GM18861 (cell line): ENCODE measurements at regions not wholly inside any gene's neighbourhood (a gene's known extent, or its start where the extent isn't known, plus 50 kb on each side); places are given as distances from the start of the nearest gene placed in this dataset.

Experiments used
- ATAC-seq: cut with Tn5 transposase; IDR thresholded peaks from one replicate; pipeline ENCODE4 v1.9.1; 2021; ENCODE audit not compliant: unreplicated experiment

DNA sequence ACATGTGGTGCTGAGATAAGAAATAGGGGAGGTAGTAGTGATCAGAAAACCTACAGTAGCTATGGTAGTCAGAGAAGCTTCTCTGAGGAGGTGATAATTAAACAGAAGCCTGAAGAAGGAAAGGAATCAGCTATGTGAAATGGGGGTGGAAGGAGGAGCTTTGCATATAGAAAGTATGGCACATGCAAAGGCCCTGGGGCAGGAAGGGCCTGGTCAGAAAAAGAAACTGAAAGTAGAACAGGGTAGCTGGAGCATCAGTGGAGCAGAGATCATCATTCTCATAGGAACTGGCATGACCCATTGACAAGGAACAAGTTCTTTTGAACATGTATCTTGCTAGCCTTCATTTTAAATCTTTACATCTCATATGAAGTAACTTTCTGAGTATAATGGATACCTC, 80.7 kb upstream of the ADRA1B start:
- ATAC-seq, result no peak

- ATAC-seq, result no peak
These were observed 79.6 kb upstream of the ADRA1B start for GRCh38 chr5:159836691-159837090.

DNA sequence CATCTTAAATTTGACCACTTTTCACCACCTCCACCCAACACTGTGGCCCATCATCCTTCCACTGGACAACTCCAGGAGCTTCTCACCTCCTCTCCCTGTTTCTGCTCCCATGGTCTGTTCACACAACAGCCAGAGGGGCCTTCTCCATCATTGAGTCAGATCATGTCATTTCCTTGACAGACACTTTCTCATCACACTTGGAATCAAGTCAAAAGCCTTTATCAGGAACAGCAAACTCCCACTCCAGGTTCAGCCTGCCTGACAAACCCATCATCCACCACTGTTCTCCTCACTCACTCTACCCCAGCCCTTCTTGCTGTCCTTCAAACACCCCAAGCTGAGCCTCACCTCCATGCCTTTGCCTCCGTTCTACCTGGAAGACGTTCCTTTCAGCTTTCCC, 78.4 kb upstream of the ADRA1B start:
- no peak for ATAC-seq

DNA sequence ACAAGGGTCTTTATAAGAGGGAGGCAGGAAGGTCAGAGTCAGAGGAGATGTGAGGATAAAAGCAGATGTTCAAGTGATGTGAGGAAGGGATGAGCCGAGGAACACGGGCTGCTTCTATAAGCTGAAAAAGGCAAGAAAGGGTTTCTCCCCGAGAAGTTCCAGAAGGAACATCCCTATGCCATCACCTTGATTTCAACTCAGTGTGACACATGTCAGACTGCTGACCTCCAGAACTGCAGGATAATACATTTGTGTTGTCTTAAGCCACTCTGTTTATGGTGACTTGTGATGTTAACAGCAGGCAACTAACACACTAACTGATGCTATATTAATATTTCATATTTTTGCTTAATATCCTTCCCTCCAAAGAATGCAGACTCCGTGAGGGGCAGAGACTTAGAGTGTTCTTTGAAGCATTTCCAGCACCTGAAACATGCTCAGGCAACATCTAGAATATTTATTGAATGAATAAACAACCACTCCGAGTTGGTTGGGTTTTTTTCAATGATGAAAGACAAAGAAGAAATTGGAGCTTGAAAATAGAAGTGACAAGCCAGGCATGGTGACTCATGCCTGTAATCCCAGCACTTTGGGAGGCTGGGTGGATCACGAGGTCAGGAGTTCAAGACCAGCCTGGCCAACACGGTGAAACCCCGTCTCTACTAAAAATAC, 77.6 kb upstream of the ADRA1B start:
- ATAC-seq, result no peak

- ATAC-seq, result no peak
These were observed 71.8 kb upstream of the ADRA1B start for GRCh38 chr5:159844267-159845121.

- ATAC-seq, result no peak
These were observed 66.7 kb upstream of the ADRA1B start for GRCh38 chr5:159849437-159850083.

DNA sequence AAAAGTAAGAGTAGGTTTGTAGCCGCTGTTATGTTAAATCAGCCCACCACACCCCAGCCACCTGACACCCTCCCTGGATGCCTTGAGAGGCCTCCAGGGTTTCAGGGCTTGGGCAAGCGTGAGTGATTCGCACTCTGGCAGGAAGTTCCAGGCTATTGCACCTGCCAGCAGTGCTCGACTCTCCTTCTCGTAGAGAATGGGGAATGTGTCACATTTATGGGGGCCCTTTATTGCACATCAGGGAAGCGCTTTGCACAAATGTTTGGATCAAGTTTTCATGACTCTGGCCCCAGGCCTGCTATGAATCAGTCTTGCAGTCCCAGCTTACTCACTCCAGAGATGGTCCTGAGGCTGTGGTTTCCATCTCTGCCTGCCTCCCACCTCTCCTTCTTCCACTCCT, 66.1 kb upstream of the ADRA1B start:
- no peak for ATAC-seq

DNA sequence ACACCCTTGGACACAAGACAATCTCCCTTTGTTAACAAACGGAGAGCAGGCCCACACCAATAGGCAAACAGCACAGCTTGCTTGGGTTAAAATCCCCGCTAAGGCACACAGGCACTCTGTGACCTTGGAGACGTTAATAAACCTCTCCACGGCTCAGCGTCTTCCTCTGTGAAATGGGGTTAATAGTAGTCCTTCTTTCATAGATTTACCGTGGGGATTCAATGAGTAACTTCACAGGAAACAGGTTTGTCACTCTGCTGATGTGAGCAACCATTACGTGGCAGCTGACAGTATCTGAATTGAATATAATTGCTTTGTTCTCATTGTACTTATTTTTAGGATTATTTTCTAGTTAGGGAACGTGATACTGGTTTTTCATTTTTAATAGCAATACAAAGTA, 65.2 kb upstream of the ADRA1B start:
- ATAC-seq, result no peak

- no peak for ATAC-seq
These were observed 61.4 kb upstream of the ADRA1B start for GRCh38 chr5:159854916-159855315.

DNA sequence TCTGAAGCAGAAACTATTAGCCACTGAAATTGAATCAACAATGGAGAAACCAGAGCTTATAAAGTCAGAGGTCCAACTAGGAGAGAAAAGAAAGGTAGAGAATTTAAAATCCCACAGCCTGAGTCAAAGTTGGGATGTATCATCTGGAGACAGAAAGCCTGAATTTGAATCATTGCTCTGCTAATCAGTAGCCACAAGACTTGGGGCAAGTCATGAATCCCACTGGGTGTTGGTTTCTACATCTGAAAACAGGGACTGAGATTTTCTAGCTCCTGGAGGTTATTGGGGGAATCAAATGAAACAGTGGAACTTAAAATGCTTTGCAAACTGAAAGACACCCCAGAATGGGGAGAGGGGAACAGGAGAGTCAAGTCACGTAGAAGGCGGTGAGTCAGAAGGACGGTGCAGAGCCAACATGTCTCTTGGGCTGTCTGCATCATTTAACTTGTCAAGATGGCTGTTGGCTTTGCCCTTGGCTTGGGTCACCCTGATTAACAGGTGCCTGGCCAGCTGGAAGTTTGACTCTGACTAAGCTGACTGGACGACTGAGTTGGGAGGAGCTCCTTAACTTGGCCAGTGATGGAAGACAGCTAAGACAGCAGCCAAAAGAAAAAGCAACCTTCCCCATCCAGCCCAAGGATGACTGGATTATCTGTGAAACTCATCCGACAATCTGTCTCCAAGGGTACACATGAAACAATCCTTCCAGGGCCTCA, 60.6 kb upstream of the ADRA1B start:
- ATAC-seq, result no peak

DNA sequence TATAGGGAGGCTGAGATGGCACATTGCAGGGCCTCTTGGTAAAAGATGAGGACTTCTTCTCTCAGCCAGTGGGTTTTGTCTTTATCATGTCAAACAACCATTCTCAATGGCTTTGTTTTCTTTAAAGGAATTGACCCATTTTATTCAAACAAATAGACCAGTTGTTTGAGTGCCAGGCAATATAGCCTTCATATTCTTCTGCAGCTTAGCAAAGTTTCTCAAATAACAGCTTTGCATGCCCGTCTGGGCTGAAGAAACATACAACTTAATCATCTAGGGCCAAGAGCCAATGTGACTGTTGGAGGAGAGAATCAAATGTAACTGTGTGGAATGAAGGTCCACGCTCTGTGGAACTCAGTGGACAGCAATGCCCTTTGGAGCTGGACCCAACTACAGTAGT, 57.4 kb upstream of the ADRA1B start:
- ATAC-seq, result no peak

GRCh38 chr5:159861086-159861485, 55.2 kb upstream of the ADRA1B start:
- no peak for ATAC-seq

GRCh38 chr5:159864885-159865691, 51.2 kb upstream of the ADRA1B start:
- ATAC-seq, result peak; percentile 75

- ATAC-seq, result no peak
These were observed 50.2 kb upstream of the ADRA1B start for GRCh38 chr5:159866093-159866492.
